ENCODE measurements at regions not wholly inside any gene's neighbourhood (a gene's known extent, or its start where the extent isn't known, plus 50 kb on each side); places are given as distances from the start of the nearest gene placed in this dataset.
"Not testable (repeated sequence)": the region's sequence is repeated elsewhere in the genome, so short reads cannot be mapped to it uniquely, and the experiment has no call there.

GRCh38 chr12:82627799-82628198, 58.9 kb upstream of the TMTC2 start:
- FAIRE-seq = no peak
- DNase-seq (ENCODE audit: low spot score) = peak; percentile 41

GRCh38 chr12:82634495-82635258, 52.0 kb upstream of the TMTC2 start:
- DNase-seq (ENCODE audit: low spot score); FAIRE-seq: not testable (repeated sequence)

- DNase-seq (ENCODE audit: low spot score) (no peak), FAIRE-seq (no peak)
Observed at GRCh38 chr12:82635263-82635662, 51.4 kb upstream of the TMTC2 start.
